NCI-H146 (cell line): ENCODE measurements at regions not wholly inside any gene's neighbourhood (a gene's known extent, or its start where the extent isn't known, plus 50 kb on each side); places are given as distances from the start of the nearest gene placed in this dataset.

Experiments used
- DNase-seq: peaks from one replicate; lab custom pipeline; 2025; lab: John Stamatoyannopoulos, UW

DNA sequence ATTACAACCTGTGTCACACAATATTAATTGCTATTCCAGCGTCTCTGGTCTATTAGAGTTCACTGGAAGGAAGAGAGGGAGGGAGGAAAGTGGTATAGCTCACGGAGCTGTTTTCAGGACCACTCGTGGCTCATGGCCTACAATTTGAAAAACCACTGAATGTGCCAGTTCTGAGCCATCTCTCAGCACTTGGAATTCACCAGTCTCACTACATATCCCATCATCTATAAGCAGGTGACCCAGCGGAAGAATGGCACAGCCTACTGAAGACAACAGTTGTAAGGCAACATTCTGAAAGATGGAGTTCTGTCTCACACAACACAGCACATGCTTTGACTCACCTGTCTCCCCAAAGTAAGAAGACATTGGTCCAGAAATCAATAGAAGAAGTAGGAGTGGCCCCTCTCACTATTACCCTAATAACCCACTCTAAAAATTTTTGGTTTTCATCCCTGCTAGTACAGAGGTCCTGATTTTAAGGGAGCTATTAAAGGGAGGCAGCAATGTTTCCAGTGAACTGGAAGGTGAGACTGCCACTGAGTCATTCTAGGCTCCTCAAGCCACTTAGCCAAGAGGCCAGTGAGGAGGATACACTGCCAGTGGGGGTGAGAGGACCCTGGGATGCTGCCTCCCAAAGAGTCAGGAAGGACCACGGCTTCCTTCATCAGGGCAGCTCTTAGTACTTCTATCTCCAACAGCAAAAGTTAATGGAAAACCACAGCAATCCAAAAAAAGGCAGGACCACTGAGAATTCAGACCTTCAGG is 50.0 kb upstream of the DOCK9 start:
- no peak for DNase-seq

DNA sequence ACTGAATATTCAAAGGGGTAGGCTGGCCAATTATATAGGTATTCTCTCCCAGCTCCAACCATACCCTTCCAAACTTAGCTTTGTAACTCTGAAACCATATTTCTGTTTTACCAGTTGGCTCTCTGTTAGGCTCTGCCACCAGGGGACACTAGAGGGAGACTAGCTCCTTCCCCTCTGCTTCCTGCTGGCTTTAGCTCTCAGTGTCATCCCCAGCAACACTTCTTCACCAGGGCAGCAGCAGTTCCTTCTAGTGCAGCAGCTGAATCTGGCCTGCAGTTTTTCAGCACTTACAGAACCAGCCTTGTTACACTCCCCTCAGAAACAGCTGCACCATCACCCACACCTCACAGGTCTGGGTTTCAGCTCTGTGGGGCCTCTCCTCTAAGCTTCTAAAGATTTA is 51.0 kb upstream of the DOCK9 start:
- DNase-seq, result no peak

DNA sequence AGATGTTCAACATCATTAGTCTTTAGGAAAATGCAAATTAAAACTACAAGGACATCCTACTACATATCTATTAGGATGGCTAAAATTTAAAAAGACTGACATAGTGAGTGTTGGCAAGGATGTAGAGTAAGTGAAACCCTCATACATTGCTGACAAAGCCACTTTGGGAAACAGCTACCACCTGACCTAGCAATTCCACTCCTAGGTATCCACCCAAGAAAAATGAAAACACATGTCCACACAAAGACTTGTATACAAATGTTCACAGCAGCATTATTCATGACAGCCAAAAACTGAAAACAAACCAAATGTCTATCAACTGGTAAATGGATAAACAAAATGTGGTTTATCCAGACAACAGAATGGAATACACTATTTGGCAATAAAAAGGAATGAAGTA is 51.7 kb upstream of the DOCK9 start:
- no peak for DNase-seq

DNA sequence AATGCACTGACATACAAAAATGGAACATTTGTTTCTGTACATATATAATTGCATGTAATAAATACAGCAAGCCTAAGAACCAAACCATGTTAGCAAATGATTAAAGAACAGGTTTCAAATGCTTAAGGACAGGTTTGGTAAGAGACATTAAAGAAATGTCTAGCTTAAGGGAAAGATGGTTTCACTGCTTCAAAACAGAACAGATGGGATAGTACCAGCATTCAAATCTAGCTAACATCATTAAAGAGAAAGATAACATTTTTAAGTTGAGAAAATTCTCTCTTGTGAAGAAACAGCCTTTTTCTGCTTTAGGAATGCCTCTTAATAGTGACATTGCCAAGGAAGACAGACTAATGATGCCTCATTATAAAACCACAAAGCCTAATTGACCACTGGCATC is 52.5 kb upstream of the DOCK9 start:
- no peak for DNase-seq

DNA sequence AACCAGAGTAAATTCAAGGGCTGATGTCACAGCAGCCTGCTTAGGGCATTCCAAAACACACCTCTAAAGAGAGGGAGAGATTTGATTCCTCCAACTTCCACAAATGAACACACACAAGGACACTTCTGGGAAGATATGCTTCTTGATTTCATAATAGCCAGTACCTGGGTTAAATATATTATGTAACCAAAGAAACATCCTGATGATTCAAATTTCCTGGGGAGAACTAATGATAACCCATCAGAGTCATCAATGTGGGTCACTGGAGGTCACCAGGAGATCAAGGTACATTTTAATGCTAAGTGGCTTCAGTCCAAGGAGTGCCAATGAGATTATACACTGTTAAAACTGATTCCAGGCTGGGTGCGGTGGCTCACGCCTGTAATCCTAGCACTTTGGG is 54.0 kb upstream of the DOCK9 start:
- DNase-seq, result no peak

DNA sequence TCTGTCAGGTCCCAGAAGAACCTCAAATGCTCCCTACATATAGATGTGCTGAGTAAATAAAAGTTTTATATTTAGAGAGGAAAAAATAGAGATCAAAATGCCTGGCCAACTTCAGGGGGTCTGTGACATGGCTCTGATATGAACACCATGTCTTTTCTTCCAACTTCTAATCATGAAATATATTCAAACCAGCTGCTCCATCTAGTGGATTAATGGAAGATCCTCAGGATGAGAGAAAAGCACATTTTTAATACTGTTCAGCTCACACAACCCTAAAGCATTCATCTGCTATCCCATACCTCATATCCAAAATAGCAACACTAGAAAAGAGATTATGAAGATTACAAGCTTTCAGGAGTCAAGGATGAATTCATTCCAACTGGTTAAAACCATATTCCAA is 56.0 kb upstream of the DOCK9 start:
- DNase-seq, result peak; percentile 54

DNA sequence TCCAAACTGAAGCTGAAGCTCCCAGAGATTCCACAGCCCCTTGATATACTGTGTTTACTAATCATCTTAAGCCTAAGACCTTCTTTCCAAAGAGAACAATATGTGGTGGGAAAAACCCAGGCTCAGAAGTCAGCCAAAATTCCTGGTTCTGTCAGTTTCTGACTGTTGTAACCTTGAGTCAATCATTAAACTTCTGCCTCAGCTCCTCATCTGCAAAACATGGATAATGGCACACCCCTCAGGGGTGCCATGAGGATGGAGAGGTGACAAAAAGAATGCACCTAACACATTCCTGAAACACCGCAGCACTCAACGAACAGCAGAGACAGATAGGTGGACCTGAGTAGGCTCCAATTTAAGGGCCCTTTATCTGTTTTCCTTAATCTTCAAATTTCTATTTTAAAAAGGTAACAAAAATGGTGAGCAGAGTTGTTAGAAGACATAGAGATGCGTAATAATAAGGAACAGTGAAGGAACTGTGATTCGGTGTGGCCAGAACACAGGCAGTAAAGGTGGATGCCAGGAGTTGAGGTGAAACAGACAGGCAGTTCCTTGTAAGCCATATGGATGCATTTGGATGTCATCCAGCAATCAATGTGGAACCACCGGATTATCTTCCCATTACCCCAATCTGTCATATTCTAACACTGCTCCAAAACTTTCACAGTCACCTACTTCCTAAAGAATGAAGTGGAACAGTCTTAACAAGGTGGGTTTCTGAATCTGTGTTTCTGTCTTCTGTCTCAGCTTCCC is 56.6 kb upstream of the DOCK9 start:
- DNase-seq, result no peak

DNA sequence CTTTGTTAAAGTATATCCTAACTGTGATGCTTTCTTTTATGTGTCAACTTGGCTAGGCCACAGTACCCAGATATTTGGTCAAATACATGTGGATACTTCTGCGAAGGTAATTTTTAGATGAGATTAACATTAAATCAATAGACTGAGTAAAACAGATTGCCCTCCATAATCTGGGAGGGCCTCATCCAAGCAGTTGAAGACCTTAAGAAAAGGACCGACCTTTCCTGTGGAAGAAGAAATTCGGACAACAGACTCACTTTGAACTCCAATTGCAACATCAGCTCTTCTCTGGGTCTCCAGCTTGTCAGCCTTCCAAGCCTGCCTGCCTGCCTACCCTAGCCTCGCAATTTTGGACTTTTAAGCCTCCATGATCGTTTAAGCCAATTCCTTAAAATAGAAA is 57.9 kb upstream of the DOCK9 start:
- DNase-seq, result no peak

DNA sequence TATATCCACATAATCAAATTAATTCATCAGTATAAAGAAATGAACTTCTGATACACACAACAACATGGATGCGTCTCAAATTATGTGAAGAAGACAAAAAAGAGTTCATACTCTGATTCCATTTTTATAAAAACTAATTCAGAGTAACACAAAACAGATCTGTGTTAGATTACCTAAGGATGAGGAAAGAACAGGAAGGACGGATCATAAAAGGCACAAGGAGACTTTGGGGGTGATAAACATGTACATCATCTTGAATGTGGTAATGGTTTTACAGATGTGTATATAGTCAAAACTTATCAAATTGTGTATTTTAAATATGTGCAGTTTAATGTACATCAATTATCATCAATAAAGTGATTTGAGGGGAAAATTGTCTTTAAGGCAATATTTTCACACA is 59.9 kb upstream of the DOCK9 start:
- no peak for DNase-seq

DNA sequence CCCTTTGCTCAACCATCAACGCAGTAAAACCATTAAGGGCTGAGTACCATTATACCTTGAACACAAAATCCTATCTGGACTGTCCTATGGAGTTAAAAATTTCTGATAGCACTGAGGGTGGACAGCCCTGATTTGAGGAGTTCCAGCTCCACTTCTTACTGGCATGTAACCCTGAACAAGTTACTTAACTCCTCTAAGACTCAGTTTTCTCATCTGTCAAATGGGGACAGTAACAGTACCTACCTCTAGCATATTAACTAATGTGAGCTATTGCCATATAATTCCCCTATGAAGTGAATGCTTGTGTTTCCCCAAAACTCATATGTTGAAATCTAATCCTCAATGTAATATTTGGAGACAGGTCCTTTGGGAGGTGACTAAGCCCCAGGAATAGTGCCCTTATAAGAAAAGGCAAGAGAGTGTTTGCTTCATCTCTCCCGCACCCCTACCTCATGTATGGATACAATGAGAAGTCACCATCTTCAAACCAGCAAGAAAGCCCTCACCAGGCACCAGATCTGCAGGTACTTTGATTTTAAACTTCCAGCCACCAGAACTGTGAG is 61.9 kb upstream of the DOCK9 start:
- DNase-seq, result no peak

DNA sequence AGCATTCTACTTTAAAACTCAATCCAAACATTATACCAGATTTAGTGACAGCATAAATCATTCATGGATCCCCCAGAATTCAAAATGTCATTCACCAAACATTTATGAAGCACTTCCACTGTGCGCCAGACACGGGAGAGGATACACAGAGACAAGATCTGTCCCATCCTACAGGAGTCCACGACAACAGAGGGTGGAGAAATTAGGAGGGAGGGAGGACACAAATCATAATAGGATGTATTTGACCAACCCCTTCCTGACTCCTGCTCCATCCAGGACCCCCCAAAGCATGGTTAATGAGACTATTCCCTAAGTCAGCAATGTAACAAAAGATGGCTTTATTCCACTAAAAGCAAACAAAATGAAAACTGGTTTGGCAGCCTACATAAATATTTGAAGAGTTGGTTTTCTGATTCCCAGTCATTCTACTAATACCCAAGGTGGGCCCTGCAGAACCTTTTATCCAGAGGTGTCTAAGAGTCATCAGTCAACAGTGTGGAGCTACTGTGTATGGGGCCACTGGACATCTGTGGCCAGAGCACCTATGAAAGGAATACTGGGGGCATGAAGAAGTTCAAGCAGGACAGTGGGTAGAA is 62.8 kb upstream of the DOCK9 start:
- DNase-seq, result peak; percentile 75

DNA sequence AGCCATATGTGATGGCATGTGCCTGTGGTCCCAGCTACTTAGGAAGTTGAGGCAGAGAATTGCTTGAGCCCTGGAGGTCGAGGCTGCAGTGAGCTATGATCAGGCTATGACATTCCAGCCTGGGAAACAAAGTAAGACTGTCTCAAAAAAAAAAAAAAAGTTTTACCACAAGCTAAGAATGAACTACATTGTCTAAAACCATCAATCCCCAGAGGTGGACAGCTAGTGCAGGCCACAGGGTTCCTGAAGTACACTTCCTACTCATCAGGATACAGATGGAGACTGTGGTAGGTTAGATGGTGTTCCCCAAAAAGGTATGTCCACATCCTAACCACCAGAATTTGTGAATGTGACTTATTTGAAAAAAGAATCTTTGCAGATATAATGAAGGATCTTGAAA is 63.5 kb upstream of the DOCK9 start:
- no peak for DNase-seq

DNA sequence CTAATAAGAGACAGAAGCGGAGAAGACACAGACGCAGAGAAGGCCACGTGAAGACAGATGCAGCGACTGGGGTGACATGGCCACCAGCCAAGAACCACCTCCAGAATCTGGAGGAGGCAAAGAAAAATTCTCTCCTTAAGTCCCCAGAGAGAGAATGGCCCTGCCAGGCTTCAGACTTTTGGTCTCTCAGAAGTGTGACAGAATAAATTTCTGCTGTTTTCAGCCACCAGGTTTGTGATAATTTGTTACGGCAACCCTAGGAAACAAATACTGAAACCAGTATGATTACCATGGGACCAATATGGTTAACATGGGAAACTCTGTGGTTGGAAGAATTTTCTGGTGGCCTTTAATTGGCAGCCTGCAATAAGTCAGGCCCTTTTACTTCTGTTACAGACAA is 63.9 kb upstream of the DOCK9 start:
- no peak for DNase-seq

DNA sequence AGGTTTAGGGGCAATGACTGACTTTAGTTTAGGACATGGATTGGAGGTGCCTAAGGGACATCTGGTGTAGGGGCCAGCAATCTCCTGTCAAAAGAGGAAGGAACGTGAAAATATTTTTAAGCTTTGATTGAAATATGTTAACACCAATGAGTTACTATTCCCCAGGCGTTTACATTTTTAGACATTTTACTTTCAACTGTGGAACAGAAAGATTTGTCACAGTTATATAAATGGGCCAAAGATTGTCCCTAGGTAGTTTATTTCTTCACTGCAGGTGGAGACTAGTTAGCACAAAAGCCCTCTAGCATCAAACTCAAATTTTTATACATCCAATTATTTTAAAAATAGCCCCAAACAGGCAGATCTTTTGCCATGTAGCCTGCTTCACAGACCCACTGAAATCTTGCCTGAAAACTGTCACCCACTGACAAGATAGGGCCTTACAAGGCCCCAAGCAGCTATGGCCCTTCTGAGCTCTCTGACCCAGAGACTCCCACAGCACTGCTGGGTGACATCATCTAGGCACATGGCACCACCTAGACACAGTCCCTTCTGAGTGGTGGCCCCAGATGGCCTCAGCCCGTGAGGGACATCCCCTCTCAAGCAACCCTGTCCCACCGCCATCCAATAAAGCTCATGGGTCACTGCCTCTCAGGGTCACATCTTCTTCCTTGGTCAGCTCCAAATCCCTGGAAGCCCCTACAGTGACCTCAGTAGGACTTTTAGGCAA is 64.8 kb upstream of the DOCK9 start:
- no peak for DNase-seq

DNA sequence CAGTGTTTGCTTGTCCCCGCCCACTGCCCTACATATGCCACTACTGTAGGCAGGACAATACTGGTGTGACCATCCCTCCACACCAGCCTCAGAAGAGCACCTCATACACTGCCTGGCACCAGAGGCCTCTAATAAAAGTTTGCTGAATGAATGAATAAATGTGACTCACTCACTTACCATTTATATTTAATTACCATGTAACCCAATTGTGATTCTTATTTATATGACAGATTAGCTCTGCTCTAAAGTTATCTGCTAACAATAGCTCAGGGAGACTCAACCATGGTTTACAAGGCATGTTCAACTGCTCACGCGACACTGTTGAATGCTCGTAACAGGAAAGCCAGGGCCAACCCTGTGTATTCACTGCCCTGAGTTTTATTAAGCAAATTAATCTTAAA is 66.0 kb upstream of the DOCK9 start:
- no peak for DNase-seq

DNA sequence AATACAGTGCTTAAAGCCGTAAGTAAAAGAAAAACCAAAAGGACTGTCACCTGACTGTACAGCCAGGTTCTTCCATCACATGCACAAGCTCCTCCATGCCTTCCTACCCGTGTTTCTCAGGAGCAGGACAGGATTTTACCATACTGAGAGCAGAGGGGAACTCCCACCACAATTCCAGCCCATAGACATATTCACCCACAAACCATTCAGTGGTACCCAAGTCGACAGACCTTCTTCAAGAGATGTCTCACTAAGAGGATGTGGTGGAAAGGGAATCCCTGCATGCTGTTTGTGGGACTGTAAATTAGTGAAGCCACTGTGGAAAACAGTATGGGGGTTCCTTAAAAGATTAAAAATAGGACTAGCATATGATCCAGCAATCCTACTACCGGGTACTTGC is 66.9 kb upstream of the DOCK9 start:
- no peak for DNase-seq

DNA sequence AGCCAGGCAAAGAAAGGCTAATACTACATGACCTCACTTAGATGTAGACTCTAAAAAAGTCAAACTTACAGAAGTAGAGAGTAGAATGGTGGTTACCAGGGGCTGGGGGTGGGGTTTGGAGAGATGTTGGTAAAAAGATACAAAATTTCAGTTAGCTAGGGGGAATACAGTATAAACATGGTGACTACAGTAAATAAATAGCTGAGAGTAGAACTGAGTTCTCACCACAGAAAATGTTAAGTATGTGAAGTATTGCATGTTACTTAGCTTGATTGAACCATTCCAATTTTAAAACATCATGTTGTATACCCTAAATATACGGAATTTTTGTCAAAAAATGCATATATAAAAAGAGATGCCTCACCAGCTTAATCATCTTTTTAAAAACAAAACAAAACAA is 67.5 kb upstream of the DOCK9 start:
- no peak for DNase-seq

DNA sequence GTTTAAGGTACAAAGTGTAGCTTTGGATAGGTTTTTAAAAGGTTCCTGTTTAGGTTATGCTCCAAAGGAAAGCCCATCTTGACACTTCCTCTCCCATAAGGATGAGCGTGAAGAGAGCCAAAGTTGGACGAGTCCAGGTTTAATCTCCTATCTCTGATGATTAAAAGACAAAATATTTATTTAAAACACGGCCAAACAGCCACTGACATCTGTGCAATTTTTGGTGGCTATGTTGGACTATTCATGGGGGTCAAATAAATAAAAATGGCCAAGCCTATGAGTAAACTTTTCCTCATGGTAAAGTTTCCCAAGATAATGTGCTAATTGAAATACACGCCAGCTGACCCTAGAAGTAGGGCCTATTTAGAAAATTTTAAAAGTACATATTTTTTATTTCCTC is 69.0 kb upstream of the DOCK9 start:
- no peak for DNase-seq

DNA sequence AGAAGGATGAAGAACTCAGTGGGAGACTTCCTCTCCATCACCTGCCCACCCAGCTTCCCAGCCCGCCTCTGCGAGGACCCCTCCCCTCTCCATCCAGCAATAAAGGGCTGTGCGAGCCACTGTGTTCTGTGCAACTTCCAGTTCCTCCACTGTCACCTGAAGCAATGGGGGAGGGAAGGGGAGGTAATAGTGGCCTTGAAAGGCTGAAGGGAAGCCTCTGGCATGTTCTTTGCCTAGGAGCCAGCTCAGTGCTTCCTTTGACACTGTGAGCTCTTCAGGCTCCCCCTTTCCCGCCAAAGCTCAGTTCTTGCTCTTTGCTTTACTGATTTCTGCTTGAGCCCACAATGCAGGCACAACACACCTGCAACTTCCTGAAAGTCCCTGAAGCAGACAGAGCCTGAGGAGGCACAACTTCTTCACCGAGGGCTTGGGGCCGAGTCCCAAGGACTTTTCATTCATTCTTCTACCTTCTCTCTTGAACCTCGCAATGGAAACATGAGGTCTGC is 73.2 kb upstream of the DOCK9 start:
- peak; percentile 41 for DNase-seq

DNA sequence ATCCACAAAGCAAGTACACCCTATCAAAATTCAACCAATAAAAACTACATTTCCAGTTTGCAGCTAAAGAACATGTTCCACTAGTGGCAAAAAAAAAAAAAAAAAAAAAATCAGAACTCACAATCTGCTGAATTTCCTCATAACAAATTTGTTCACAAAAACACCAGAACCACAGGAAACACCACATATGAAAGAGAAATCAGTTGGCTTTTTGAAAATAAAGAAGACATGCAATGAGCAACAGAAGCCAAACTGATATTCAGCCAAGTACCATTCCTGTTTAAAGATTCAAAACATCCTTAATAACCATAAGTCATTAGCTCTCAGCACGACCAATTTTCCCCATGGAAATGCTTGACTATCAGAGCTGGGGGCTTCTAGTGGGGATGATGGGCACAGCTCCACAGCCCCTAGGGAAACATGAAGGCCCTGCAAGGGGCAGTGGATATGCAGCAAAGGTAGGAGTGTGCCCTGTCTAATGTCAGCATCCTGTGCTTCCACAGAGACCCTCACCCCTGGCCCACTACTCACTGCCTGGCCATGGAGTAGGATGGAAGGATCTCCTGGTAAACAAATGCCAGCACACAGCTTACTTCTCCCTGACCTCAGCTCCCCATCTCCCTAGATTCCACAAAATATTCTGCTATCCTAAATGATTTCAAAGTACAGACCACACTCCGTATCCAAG is 74.0 kb upstream of the DOCK9 start:
- DNase-seq, result no peak

DNA sequence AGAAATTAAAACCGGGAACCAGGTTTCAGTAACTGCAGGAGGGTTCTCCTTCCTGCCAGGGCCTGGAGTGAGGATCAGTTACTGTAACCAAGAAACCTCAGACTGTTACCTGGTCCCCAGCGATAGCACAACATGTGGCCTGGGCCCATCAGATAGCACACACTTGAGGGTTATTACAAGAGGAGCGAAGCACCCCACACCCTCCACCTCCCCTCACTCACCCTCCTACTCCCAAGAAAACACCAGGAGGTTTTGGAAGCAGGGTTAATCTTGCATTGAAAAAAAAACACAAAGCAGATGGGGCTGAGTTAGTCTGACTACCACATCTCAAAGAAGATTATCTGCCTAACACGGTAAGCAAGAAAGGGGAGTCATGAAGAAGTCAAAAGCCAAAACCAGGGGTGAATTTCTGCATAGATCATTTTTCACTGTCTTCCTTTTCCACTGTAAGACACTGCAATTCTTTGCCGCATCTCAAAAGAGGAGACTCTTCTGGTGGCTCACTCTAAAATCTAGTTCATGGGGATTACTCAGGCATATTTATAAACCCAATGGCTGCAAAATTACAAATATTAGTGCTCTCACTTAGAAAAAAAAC is 75.9 kb upstream of the DOCK9 start:
- DNase-seq, result no peak
